Prostate gland (tissue), 2 donors: ENCODE measurements at regions not wholly inside any gene's neighbourhood (a gene's known extent, or its start where the extent isn't known, plus 50 kb on each side); places are given as distances from the start of the nearest gene placed in this dataset.

Experiments used
- POLR2A ChIP-seq: fragments of 450-650 bp; IDR thresholded peaks from one replicate; pipeline ENCODE4 v1.6.1; 2016; ENCODE audit warnings: antibody characterized with exemption, mild to moderate bottlenecking
- TF ChIP-seq, protein P1 (sequence below), 4 experiments: fragments of 200-600 bp in 2 of 4; fragments of 450-650 bp in 2 of 4; sonication (generic) in 2 of 4; IDR thresholded peaks; 1 replicate in 3 of 4; 2 replicates in 1 of 4; pipeline ENCODE4 v1.5.1; 2016 to 2019; ENCODE audit warnings: antibody characterized with exemption in 4 of 4, mild to moderate bottlenecking in 2 of 4, moderate library complexity in 2 of 4

DNA sequence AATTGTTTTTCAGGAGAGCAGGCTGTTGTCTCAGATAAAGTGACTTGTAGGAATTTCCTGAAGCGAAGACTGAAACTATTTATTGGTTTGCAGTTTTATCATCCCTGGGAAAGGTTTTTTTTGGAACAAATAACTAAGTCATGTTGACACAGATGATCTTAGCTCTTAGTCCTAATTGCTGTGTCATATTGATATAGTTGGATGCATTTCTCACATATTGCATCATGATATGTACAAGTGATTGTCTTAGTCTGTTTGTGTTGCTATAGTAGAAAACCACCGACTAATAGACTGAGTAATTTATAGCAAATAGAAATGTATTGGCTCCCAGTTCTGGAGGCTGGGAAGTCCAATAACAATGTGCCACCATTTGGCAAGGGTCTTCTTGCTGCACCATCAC lies 397.5 kb upstream of the PPP1R2C start:
- TF ChIP-seq, protein P1, sequence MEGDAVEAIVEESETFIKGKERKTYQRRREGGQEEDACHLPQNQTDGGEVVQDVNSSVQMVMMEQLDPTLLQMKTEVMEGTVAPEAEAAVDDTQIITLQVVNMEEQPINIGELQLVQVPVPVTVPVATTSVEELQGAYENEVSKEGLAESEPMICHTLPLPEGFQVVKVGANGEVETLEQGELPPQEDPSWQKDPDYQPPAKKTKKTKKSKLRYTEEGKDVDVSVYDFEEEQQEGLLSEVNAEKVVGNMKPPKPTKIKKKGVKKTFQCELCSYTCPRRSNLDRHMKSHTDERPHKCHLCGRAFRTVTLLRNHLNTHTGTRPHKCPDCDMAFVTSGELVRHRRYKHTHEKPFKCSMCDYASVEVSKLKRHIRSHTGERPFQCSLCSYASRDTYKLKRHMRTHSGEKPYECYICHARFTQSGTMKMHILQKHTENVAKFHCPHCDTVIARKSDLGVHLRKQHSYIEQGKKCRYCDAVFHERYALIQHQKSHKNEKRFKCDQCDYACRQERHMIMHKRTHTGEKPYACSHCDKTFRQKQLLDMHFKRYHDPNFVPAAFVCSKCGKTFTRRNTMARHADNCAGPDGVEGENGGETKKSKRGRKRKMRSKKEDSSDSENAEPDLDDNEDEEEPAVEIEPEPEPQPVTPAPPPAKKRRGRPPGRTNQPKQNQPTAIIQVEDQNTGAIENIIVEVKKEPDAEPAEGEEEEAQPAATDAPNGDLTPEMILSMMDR (IDR thresholded peaks at IDR 0.05): no peak
- no peak for TF ChIP-seq POLR2A
